ENCODE measurements at regions not wholly inside any gene's neighbourhood (a gene's known extent, or its start where the extent isn't known, plus 50 kb on each side); places are given as distances from the start of the nearest gene placed in this dataset.

GRCh38 chr10:63675171-63675570 is 154.0 kb downstream of the REEP3 start:
- Mint-ChIP-seq H3K4me3 (no peak overlapping the region), H3K27ac (no peak overlapping the region; the same call in 1 of the 2 replicates), H3K27me3 (ENCODE audit: insufficient read depth, low read depth, poor library complexity) (peaks cover 6% of the 10 kb centered on the region), H3K36me3 (ENCODE audit: low read depth) (no peaks in the 10 kb centered on the region), H3K9me3 (no peaks in the 10 kb centered on the region), H3K4me1 (peaks cover 36% of the 10 kb centered on the region)
- H3K4me1 ChIP-seq (ENCODE audit: insufficient read depth): peaks cover 26% of the 10 kb centered on the region
- H3K36me3 ChIP-seq (ENCODE audit: insufficient read depth): no peaks in the 10 kb centered on the region
- peak overlapping the region; percentile 12; the same call in 1 of the 2 replicates for H2AFZ ChIP-seq
- no peak for TF ChIP-seq CREB1 (CRISPR knock-in tag; IDR thresholded peaks at IDR 0.05; ENCODE audit: low read depth)
- no peak for TF ChIP-seq REST (IDR thresholded peaks at IDR 0.05; ENCODE audit: unreplicated experiment)
- no peak for TF ChIP-seq POLR2AphosphoS5 (IDR thresholded peaks at IDR 0.05; ENCODE audit: low read depth)
- no peak for TF ChIP-seq ZNF462 (CRISPR knock-in tag; IDR thresholded peaks at IDR 0.05)
- TF ChIP-seq ETS1 (IDR thresholded peaks at IDR 0.05): no peak
- no peak for TF ChIP-seq EZH2phosphoT487 (IDR thresholded peaks at IDR 0.05; ENCODE audit: unreplicated experiment)
- no peak for TF ChIP-seq ZNF114 (CRISPR knock-in tag; IDR thresholded peaks at IDR 0.05)
- no peak for TF ChIP-seq ZNF331 (CRISPR knock-in tag; IDR thresholded peaks at IDR 0.05; ENCODE audit: low read depth)
- no peak for TF ChIP-seq CTCF (conservative IDR thresholded peaks at IDR 0.05; ENCODE audit: low read depth in 2 of 2)
- TF ChIP-seq EZH2 (IDR thresholded peaks at IDR 0.05; ENCODE audit: low read depth, unreplicated experiment): no peak
- no peak for TF ChIP-seq NANOG (IDR thresholded peaks at IDR 0.05; ENCODE audit: borderline replicate concordance)
- no peak for TF ChIP-seq JUNB (IDR thresholded peaks at IDR 0.05; ENCODE audit: unreplicated experiment)
- no peak for TF ChIP-seq STAT1 (IDR thresholded peaks at IDR 0.05; ENCODE audit: unreplicated experiment)
- no peak overlapping the region for H3K4me2 ChIP-seq
- no peak for ATAC-seq
- H3K4me3 ChIP-seq: no peak overlapping the region
- no peaks in the 10 kb centered on the region for H4K20me1 ChIP-seq (replicated peaks; ENCODE audit: insufficient read depth)
- H3K79me2 ChIP-seq (replicated peaks; ENCODE audit: insufficient read depth): no peaks in the 10 kb centered on the region
- H3K9me2 ChIP-seq (ENCODE audit: insufficient read depth): no peaks in the 10 kb centered on the region
- H3K27ac ChIP-seq (ENCODE audit: low read depth): no peak overlapping the region
- H3F3A ChIP-seq (replicated peaks; ENCODE audit: low read depth): no peaks in the 10 kb centered on the region; the same call in 1 of the 2 replicates
- DNase-seq (ENCODE audit: low spot score): no peak
- no peaks in the 10 kb centered on the region for H3K27me3 ChIP-seq (ENCODE audit: insufficient read depth)
